Activated naive CD8-positive, alpha-beta T cell treated with anti-CD3 and anti-CD28 coated beads for 36 hours (primary cell): ENCODE measurements at regions not wholly inside any gene's neighbourhood (a gene's known extent, or its start where the extent isn't known, plus 50 kb on each side); places are given as distances from the start of the nearest gene placed in this dataset.

Source experiments
- DNase-seq: peaks from one replicate; pipeline ENCODE4 v3.0.0; 2021
- H3K27ac Mint-ChIP-seq: one replicate; pipeline ENCODE4 v1.8.0; 2022; ENCODE audit warnings: mild to moderate bottlenecking, moderate library complexity, mixed read lengths
- H3K27me3 Mint-ChIP-seq: one replicate; pipeline ENCODE4 v1.8.0; 2022; ENCODE audit warnings: mild to moderate bottlenecking, mixed read lengths
- H3K36me3 Mint-ChIP-seq: one replicate; pipeline ENCODE4 v1.8.0; 2021; ENCODE audit warnings: mild to moderate bottlenecking, mixed read lengths
- H3K4me1 Mint-ChIP-seq: one replicate; pipeline ENCODE4 v1.8.0; 2021; ENCODE audit warnings: mixed read lengths
- H3K4me3 Mint-ChIP-seq: one replicate; pipeline ENCODE4 v1.8.0; 2022; ENCODE audit warnings: mild to moderate bottlenecking, moderate library complexity, mixed read lengths
- H3K9me3 Mint-ChIP-seq: one replicate; pipeline ENCODE4 v1.8.0; 2022; ENCODE audit warnings: mixed read lengths

DNA sequence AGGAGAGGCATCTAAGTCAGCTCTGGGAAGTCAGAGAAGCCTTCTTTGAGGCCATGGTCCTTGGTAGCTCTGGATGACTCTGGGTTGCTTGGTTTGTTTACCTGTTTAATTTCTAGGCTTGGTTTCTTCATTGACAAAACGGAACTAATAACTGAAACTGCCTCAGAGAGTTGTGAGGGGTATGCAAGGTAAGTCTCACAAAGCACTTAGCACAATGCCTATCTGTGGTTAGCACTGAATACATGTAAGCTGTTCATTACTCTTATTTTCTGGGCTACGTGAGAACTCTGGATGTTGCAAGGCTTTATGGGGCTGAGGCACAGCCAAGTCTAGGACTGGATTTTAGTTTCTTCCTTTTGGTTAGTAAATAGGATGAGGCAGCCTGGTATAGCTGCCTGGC lies 225.8 kb upstream of the NCAM1 start:
- DNase-seq = no peak
- Mint-ChIP-seq H3K4me3 (no peak overlapping the region), H3K4me1 (no peaks in the 10 kb centered on the region), H3K27me3 (peaks cover 4% of the 10 kb centered on the region), H3K9me3 (no peaks in the 10 kb centered on the region), H3K27ac (no peak overlapping the region), H3K36me3 (no peaks in the 10 kb centered on the region)

DNA sequence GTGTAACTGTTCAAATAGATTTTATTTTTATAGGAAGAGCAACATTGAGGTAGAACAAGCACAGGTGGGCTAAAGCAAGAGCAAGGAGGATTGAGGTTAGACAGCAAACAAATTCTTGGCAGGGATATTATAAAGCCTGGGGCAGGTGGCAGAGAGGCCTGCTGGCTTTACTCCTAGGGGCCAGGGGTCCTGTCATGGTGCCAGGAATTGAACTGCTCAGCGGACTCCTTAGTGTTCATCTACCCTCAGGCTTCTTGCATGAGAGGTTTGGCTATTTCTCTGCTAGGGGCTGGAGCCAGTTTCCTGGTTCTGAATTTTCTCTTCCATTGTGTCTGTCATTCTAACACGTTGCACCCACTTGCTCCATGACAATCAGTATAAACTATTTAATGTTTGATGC lies 217.2 kb upstream of the NCAM1 start:
- H3K27ac Mint-ChIP-seq = no peak overlapping the region
- H3K4me1 Mint-ChIP-seq = no peaks in the 10 kb centered on the region
- H3K27me3 Mint-ChIP-seq = peaks cover 20% of the 10 kb centered on the region
- no peak for DNase-seq
- no peaks in the 10 kb centered on the region for H3K9me3 Mint-ChIP-seq
- no peaks in the 10 kb centered on the region for H3K36me3 Mint-ChIP-seq
- H3K4me3 Mint-ChIP-seq = no peak overlapping the region

DNA sequence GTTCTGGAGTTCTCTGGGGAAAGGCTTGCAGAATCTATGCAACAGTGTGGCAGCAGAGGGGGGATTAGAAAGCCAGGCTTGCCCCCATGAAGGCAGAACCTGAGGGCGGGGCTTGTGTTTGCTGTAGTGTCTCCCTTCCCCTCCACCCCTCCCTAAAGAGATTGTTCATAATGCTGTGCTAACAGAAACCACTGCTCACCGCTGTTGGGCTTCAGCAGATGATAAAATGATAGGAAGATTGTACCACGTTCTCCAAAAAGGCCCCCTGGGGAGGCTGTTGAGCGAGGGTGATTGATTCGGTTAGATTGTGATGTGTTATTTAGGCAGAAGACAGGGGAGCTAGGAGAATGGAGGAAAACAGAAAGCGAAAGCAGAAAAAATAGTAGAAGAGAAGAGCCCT lies 215.2 kb upstream of the NCAM1 start:
- H3K27me3 Mint-ChIP-seq = peaks cover 20% of the 10 kb centered on the region
- no peaks in the 10 kb centered on the region for H3K9me3 Mint-ChIP-seq
- H3K4me1 Mint-ChIP-seq = no peaks in the 10 kb centered on the region
- DNase-seq = no peak
- no peak overlapping the region for H3K4me3 Mint-ChIP-seq
- H3K27ac Mint-ChIP-seq = no peak overlapping the region
- no peaks in the 10 kb centered on the region for H3K36me3 Mint-ChIP-seq

DNA sequence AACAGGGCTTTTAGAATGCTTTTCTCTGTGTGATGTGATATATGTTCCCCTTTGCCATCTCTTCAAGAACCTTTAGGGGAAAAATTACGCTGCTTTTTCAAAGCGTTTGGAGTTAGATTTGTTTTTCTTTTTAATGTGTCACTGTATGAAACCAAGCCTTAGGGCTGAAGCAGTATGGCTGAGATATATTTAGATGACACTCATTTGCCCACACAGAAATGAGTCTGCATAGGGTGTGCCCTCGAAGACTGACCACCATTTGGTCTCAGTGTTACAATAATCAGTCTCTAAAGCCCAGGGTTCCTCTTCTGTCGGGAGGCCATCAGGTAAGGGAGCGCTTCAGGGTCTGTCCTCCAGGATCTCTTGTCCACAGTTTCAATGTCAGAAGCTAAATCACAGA lies 213.0 kb upstream of the NCAM1 start:
- Mint-ChIP-seq H3K27ac (no peak overlapping the region), H3K9me3 (no peaks in the 10 kb centered on the region), H3K27me3 (peaks cover 20% of the 10 kb centered on the region), H3K4me3 (no peak overlapping the region), H3K4me1 (no peaks in the 10 kb centered on the region), H3K36me3 (no peaks in the 10 kb centered on the region)
- DNase-seq = no peak

DNA sequence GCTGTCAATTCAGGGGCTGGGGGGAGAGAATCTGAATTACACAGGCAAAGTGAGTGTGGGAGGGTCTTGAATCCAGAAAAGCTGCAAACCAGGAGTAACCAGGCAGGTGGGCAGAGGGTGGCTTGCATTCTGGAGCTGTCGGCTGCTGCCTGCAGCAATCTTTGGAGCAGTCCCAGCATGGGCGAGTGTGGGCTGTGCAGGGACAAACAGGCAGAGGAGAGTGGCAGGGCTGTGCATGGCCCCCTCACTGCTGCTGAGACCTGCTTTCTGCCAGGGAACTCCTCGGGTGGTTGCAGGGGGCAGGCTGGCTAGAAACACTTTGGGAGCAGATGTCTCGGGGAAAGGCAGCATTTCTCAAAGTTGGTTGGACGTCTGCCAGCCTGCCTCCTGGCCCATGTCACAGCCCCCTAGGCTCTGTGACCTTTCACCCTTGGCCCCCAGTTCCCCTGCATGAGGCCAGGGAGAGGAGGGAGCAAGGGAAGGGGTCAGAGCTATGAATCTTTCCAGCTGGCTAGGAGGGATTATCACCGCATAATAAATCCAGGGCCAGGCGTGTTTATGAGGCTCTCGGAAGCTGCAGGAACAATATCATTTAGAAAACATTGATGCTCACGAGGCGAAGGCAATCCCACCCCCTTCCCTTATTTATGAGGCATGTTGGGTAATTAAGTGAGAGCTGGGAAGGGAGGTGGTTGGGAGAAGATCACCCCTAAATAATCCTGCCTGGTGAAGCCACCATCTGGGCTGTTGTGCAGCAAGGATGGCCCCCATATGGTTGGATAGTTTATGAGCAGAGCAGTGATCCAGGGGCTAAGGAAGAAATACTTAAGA lies 212.3 kb upstream of the NCAM1 start:
- Mint-ChIP-seq H3K36me3 (no peaks in the 10 kb centered on the region), H3K4me1 (no peaks in the 10 kb centered on the region), H3K27ac (no peak overlapping the region), H3K9me3 (no peaks in the 10 kb centered on the region), H3K4me3 (no peak overlapping the region), H3K27me3 (peaks cover 24% of the 10 kb centered on the region)
- DNase-seq = no peak

DNA sequence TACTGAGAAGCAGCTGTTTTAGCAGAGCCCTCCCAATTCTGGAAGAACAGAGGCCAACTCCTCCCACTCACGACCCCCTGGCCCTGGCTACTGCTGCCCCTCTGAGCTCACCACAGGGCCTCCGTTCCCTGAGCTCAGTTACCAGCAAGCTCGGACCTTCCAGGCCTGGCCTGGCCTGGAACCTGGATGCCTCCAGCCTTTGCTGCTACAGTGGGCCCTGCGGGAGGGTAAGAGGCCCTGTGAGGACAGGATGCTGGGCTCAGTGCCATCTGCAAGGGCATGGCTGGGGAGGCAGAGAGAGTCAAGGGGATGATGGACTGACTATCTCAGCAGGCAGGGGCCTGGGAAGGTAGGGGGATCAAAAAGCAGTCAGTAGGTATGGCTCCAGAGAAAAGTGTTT lies 209.9 kb upstream of the NCAM1 start:
- Mint-ChIP-seq H3K27me3 (peaks cover 13% of the 10 kb centered on the region), H3K36me3 (no peaks in the 10 kb centered on the region), H3K27ac (no peak overlapping the region), H3K9me3 (no peaks in the 10 kb centered on the region), H3K4me3 (no peak overlapping the region), H3K4me1 (no peaks in the 10 kb centered on the region)
- DNase-seq = no peak

DNA sequence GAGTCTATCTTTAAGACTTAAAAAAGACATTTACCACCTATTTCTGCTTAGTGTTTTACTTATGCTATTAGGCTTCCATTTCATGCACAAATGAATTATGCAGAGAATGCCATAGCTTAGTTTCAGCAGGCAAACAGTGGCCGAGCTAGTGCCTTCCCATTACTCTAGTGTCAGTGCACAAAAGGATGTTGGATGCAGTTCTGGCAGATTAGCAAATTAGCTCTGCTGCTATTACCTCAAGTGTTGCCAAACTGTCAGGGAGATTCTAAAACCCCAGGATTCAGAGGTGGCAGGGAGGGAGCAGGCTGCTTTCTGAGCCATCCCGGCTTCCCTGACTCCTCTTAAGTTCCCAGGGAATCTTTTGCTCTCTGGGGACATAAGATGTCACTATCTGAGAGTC lies 209.4 kb upstream of the NCAM1 start:
- H3K27me3 Mint-ChIP-seq = peaks cover 10% of the 10 kb centered on the region
- no peak overlapping the region for H3K27ac Mint-ChIP-seq

DNA sequence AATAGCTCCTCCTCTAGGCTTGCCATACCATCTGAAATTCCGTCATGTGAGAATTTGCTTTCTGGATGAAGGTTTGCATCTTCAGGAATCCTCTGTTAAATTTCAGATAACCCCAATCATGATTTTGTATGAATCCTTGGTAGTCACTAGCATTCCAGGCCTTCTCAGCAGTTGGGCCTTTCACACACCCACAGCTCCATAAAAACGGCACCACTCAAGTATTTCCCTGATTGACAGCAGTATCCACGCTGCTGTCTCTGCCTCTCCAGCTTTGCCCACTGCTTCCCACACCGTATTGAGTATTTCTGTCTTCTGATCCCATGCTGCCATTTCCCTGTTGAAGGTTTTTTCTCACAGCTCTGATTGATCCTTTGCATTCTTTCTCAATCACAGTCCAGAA lies 208.7 kb upstream of the NCAM1 start:
- Mint-ChIP-seq H3K4me1 (no peaks in the 10 kb centered on the region), H3K36me3 (no peaks in the 10 kb centered on the region), H3K4me3 (no peak overlapping the region), H3K9me3 (no peaks in the 10 kb centered on the region), H3K27ac (no peak overlapping the region), H3K27me3 (peaks cover 10% of the 10 kb centered on the region)
- DNase-seq = no peak

More for the DNA sequence above, 209.4 kb upstream of the NCAM1 start:
- Mint-ChIP-seq H3K4me3 (no peak overlapping the region), H3K4me1 (no peaks in the 10 kb centered on the region), H3K9me3 (no peaks in the 10 kb centered on the region), H3K36me3 (no peaks in the 10 kb centered on the region)
- DNase-seq = no peak

DNA sequence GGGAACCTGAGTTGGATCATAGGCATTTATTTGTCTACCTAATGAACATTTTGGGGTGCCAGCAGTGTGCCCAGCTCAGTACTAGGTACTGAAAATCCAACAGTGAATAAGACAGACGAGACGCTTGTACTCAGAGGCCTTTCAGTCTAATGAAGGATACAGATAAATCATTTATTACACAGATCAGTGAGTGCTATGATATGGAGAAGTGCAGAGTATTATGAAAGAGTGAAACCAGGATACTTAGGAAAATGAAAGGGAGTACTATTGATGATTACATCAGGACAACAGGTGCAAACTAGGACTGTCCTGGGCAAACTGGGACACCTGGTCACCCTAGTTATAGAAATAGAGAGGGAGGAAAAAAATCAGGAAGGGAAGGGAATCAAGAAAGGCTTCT lies 207.5 kb upstream of the NCAM1 start:
- Mint-ChIP-seq H3K36me3 (no peaks in the 10 kb centered on the region), H3K4me1 (no peaks in the 10 kb centered on the region), H3K27me3 (peaks cover 4% of the 10 kb centered on the region), H3K4me3 (no peak overlapping the region), H3K27ac (no peak overlapping the region), H3K9me3 (no peaks in the 10 kb centered on the region)
- no peak for DNase-seq

DNA sequence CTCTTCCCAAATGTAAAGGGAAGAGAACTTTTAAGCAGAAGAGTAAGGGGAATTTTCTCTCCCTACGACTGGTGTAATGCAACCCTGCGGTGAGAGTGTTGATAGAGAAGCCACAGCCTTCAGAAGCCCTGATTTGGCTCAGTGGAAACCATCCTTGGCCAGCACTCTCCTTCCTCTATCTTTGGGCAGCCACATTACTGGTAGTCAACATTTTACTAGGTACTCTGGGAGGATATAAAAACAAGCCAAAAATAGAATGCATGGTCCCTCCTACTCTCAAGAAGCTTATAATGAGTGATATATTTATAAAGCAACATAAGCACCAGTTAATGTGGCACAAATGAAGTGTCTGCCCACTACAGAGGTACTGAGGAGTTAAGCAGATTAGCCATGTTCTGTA lies 201.8 kb upstream of the NCAM1 start:
- H3K9me3 Mint-ChIP-seq = no peaks in the 10 kb centered on the region
- no peak overlapping the region for H3K27ac Mint-ChIP-seq
- DNase-seq = no peak
- peaks cover 3% of the 10 kb centered on the region for H3K27me3 Mint-ChIP-seq
- no peaks in the 10 kb centered on the region for H3K4me1 Mint-ChIP-seq
- H3K4me3 Mint-ChIP-seq = no peak overlapping the region
- H3K36me3 Mint-ChIP-seq = no peaks in the 10 kb centered on the region

DNA sequence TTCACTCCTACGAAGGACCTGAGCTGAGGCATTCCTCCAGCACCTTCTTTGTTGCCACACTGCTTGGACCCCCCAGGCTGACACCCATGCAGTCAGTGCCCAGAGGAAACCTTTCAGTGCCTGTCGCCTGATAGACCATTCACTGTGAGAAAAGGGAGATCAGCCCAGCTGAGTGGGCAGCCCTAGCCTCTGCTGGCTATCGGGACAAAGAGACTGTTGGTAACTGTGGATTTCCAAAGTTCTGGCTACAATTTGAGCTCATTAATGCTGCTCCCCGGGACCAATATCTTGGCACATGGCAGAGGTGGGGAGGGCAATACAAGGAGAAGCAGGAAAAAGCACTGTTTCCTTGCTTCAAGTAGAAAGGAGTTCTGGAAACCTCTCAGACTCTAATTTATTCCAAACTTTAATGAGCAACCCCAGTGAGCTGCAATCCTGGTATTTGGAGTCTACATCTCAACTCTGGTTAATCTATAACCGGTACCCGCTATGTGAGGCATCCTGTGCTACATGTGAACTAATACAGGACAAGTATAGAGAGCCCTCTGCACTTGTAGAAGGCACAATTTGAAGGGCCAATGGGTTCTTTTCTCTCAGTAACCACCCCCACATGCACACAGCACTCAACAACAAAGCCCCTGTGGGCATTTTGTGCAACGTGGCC lies 200.7 kb upstream of the NCAM1 start:
- no peaks in the 10 kb centered on the region for H3K9me3 Mint-ChIP-seq
- H3K36me3 Mint-ChIP-seq = no peaks in the 10 kb centered on the region
- peaks cover 3% of the 10 kb centered on the region for H3K27me3 Mint-ChIP-seq
- H3K27ac Mint-ChIP-seq = no peak overlapping the region
- H3K4me1 Mint-ChIP-seq = no peaks in the 10 kb centered on the region
- DNase-seq = no peak
- no peak overlapping the region for H3K4me3 Mint-ChIP-seq

DNA sequence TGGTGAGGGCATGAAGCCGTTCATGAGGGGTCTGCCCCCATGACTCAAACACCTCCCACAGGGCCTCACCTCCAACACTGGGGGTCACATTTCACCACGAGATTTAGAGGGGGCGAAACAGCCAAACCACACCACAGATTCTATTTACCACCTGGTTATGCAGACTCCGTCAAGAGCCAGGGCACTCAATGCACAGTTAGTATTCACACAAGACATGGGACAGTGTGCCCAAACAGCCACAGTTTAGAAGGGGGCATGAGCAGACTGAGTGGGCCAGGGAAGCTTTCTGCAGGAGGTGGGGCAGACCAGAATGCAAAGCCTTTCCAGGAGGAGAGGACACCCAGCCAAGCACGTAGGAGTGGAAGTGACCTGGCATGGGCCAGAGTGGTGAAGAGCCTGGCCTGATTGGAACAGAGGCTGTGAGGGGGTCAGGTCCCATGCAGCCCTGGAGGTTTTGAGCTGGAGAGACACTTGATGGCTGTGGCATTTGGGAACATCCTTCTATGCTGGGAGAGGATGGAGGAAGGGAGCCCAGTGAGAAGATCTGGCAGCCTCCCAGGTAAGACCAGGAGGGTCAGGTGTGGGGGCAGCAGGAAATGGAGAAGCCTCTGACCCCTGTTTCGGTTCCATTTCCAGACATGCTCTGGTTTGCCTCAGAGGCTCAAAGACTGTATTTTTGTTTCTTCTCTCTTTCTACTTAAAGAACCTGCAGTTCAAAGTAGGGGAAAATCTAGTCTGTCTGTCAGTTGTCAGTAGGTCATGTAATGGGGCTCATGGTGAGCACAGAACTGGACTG lies 199.1 kb upstream of the NCAM1 start:
- DNase-seq = no peak
- Mint-ChIP-seq H3K4me3 (no peak overlapping the region), H3K36me3 (no peaks in the 10 kb centered on the region), H3K4me1 (no peaks in the 10 kb centered on the region), H3K27ac (no peak overlapping the region), H3K9me3 (no peaks in the 10 kb centered on the region), H3K27me3 (peaks cover 3% of the 10 kb centered on the region)

DNA sequence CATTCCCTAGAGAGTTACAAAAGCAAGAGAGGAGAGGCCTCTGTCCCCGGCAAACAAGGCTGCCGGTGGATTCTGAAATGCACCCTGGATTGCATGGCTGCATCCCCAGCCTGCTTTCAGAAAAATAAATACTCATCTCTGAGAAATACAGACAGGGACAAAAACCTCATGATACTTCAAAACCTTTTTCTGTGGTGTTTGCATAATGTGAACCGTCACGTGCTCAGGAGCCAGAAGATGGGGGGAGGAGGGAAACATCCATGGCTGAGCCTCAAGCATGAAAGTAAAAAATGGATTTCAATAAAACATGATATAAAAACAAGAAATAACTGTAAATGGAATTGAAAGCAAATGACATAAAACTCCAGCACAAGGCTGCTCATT lies 198.5 kb upstream of the NCAM1 start:
- no peaks in the 10 kb centered on the region for H3K9me3 Mint-ChIP-seq
- H3K27ac Mint-ChIP-seq = no peak overlapping the region
- no peaks in the 10 kb centered on the region for H3K4me1 Mint-ChIP-seq
- H3K36me3 Mint-ChIP-seq = no peaks in the 10 kb centered on the region
- DNase-seq = no peak
- peaks cover 3% of the 10 kb centered on the region for H3K27me3 Mint-ChIP-seq
- no peak overlapping the region for H3K4me3 Mint-ChIP-seq

DNA sequence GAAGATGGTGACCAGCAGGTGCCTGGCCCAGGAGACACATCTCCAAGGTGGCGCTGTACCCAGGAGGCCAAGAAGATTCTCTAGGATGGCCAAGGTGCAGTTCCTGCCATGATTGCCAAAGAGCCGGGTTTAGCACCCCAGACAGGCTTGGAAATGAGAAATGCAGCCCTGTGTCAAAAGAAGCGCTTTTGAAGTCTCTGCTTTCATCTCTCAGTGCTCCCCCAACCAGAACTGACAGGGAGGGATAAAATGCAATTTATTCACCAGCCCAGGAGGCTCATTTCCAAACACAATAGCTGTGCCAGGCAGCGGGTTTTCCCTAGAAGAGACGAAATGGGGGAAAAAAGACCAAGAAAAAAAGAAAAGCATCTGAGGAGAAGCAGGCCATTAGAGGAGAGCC lies 195.9 kb upstream of the NCAM1 start:
- no peak overlapping the region for H3K27ac Mint-ChIP-seq
- H3K27me3 Mint-ChIP-seq = peaks cover 3% of the 10 kb centered on the region
- no peak for DNase-seq
- H3K4me3 Mint-ChIP-seq = no peak overlapping the region
- no peaks in the 10 kb centered on the region for H3K36me3 Mint-ChIP-seq
- no peaks in the 10 kb centered on the region for H3K9me3 Mint-ChIP-seq
- no peaks in the 10 kb centered on the region for H3K4me1 Mint-ChIP-seq

DNA sequence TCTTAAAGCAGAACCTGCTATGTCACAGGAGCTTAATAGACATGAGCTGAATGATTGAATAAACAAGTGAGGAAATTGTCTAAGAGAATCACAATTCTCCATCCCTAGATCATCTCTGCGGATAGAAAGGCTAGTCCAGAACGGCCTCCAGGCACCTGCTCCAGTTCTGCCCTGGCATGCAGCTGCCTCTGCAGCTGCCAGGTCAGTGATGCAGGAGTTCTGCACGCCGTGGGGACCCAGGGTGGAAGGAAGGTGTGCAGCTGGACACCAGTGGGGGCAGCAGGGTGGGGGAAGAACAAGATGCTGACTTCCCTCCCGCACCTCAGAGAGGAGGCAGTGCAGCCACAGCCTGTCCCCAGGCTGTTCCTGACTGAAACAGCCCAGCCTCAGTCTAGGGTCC lies 192.1 kb upstream of the NCAM1 start:
- Mint-ChIP-seq H3K36me3 (no peaks in the 10 kb centered on the region), H3K4me1 (no peaks in the 10 kb centered on the region), H3K27ac (no peak overlapping the region), H3K9me3 (no peaks in the 10 kb centered on the region), H3K27me3 (no peaks in the 10 kb centered on the region), H3K4me3 (no peak overlapping the region)
- DNase-seq = no peak
